ENCODE measurements at regions not wholly inside any gene's neighbourhood (a gene's known extent, or its start where the extent isn't known, plus 50 kb on each side); places are given as distances from the start of the nearest gene placed in this dataset.

DNA sequence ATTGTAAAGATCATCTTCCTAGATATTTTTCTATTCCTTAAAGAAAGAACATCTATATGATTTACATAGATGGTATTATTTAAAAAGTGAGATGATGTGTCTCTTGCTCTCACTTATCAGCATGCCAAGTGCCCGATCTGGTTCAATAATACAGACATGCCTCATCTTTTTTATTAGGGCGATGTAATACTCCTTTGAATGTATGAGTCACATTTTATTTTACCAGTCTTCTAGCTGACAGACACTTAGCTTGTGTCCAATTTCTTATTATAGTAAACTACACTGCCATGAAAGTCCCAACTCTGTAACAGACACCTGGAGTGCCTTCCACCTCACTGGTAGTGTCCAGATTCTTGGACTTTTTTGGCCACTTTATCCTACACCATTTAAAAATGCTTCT lies 586.6 kb upstream of the BTBD3 start:
- TF ChIP-seq, protein P1, sequence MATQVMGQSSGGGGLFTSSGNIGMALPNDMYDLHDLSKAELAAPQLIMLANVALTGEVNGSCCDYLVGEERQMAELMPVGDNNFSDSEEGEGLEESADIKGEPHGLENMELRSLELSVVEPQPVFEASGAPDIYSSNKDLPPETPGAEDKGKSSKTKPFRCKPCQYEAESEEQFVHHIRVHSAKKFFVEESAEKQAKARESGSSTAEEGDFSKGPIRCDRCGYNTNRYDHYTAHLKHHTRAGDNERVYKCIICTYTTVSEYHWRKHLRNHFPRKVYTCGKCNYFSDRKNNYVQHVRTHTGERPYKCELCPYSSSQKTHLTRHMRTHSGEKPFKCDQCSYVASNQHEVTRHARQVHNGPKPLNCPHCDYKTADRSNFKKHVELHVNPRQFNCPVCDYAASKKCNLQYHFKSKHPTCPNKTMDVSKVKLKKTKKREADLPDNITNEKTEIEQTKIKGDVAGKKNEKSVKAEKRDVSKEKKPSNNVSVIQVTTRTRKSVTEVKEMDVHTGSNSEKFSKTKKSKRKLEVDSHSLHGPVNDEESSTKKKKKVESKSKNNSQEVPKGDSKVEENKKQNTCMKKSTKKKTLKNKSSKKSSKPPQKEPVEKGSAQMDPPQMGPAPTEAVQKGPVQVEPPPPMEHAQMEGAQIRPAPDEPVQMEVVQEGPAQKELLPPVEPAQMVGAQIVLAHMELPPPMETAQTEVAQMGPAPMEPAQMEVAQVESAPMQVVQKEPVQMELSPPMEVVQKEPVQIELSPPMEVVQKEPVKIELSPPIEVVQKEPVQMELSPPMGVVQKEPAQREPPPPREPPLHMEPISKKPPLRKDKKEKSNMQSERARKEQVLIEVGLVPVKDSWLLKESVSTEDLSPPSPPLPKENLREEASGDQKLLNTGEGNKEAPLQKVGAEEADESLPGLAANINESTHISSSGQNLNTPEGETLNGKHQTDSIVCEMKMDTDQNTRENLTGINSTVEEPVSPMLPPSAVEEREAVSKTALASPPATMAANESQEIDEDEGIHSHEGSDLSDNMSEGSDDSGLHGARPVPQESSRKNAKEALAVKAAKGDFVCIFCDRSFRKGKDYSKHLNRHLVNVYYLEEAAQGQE (IDR thresholded peaks at IDR 0.05; ENCODE audit: unreplicated experiment), result no peak
- TF ChIP-seq EZH2 (IDR thresholded peaks at IDR 0.05; ENCODE audit: low read depth, unreplicated experiment) (no peak), ZNF114 (CRISPR knock-in tag; IDR thresholded peaks at IDR 0.05) (no peak), POLR2AphosphoS5 (IDR thresholded peaks at IDR 0.05; ENCODE audit: low read depth) (no peak), NANOG (IDR thresholded peaks at IDR 0.05; ENCODE audit: borderline replicate concordance) (no peak), EZH2phosphoT487 (IDR thresholded peaks at IDR 0.05; ENCODE audit: unreplicated experiment) (no peak), STAT1 (IDR thresholded peaks at IDR 0.05; ENCODE audit: unreplicated experiment) (no peak), CREB1 (CRISPR knock-in tag; IDR thresholded peaks at IDR 0.05; ENCODE audit: low read depth) (no peak), JUNB (IDR thresholded peaks at IDR 0.05; ENCODE audit: unreplicated experiment) (no peak)
- TF ChIP-seq, protein P2, sequence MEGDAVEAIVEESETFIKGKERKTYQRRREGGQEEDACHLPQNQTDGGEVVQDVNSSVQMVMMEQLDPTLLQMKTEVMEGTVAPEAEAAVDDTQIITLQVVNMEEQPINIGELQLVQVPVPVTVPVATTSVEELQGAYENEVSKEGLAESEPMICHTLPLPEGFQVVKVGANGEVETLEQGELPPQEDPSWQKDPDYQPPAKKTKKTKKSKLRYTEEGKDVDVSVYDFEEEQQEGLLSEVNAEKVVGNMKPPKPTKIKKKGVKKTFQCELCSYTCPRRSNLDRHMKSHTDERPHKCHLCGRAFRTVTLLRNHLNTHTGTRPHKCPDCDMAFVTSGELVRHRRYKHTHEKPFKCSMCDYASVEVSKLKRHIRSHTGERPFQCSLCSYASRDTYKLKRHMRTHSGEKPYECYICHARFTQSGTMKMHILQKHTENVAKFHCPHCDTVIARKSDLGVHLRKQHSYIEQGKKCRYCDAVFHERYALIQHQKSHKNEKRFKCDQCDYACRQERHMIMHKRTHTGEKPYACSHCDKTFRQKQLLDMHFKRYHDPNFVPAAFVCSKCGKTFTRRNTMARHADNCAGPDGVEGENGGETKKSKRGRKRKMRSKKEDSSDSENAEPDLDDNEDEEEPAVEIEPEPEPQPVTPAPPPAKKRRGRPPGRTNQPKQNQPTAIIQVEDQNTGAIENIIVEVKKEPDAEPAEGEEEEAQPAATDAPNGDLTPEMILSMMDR (conservative IDR thresholded peaks at IDR 0.05; ENCODE audit: low read depth in 2 of 2), result no peak

Measured in GM23338 (cell line).